CD14-positive monocyte (primary cell): ENCODE measurements at regions not wholly inside any gene's neighbourhood (a gene's known extent, or its start where the extent isn't known, plus 50 kb on each side); places are given as distances from the start of the nearest gene placed in this dataset.

ENCODE experiments used
- DNase-seq, 3 donors: peaks; one replicate each; pipeline ENCODE4 v3.0.0-alpha.2; 2011 to 2022
- H2AFZ ChIP-seq: 2 replicates; pipeline ENCODE4 v1.6.0; 2012; ENCODE audit warnings: mild to moderate bottlenecking, low read depth, low read length, inconsistent platforms; ENCODE audit not compliant: insufficient read depth, poor library complexity, severe bottlenecking
- H3K27ac ChIP-seq, 2 donors: 1 replicate in 1 of 2; 2 replicates in 1 of 2; pipeline ENCODE4 v1.5.1; 2012 to 2013; ENCODE audit warnings: low read length in 2 of 2, control low read depth in 1 of 2, inconsistent platforms in 1 of 2, low read depth in 1 of 2, mild to moderate bottlenecking in 1 of 2
- H3K27me3 ChIP-seq, 2 donors: one replicate each; pipeline versions ENCODE4 v1.6.0 to v1.6.1; 2011 to 2013; ENCODE audit warnings: low read length in 2 of 2; ENCODE audit not compliant: control insufficient read depth in 2 of 2, insufficient read depth in 2 of 2
- H3K36me3 ChIP-seq, 2 donors: replicated peaks in 1 of 2; 1 replicate in 1 of 2; 2 replicates in 1 of 2; pipeline versions ENCODE4 v1.5.1 to v1.6.1; 2012 to 2013; ENCODE audit warnings: low read length in 2 of 2, control low read depth in 1 of 2, inconsistent platforms in 1 of 2, mild to moderate bottlenecking in 1 of 2; ENCODE audit not compliant: insufficient read depth in 2 of 2, control insufficient read depth in 1 of 2
- H3K4me1 ChIP-seq, 2 donors: 1 replicate in 1 of 2; 2 replicates in 1 of 2; pipeline versions ENCODE4 v1.5.1 to v1.6.1; 2012 to 2013; ENCODE audit warnings: low read length in 2 of 2, control low read depth in 1 of 2, inconsistent platforms in 1 of 2, mild to moderate bottlenecking in 1 of 2, moderate library complexity in 1 of 2; ENCODE audit not compliant: insufficient read depth in 2 of 2, control insufficient read depth in 1 of 2
- H3K4me2 ChIP-seq: replicated peaks from 2 replicates; pipeline ENCODE3; 2012; ENCODE audit warnings: low read length, moderate library complexity, mild to moderate bottlenecking; ENCODE audit not compliant: poor library complexity, severe bottlenecking; ENCODE audit errors: extremely low read depth
- H3K4me3 ChIP-seq, 3 experiments: fragments of 200-600 bp in 1 of 3; sonication (generic) in 1 of 3; replicated peaks in 1 of 3; 1 replicate in 2 of 3; 2 replicates in 1 of 3; pipeline ENCODE4 v1.5.1; 2011 to 2013; ENCODE audit warnings: low read length in 3 of 3, mild to moderate bottlenecking in 3 of 3, control low read depth in 2 of 3, low read depth in 2 of 3, inconsistent platforms in 1 of 3, moderate library complexity in 1 of 3
- H3K79me2 ChIP-seq: 2 replicates; pipeline ENCODE4 v1.6.0; 2012; ENCODE audit warnings: mild to moderate bottlenecking, control low read depth, inconsistent platforms, low read length, moderate library complexity; ENCODE audit not compliant: insufficient read depth
- H3K9ac ChIP-seq: 2 replicates; pipeline ENCODE4 v1.6.0; 2017; ENCODE audit warnings: low read length, mild to moderate bottlenecking; ENCODE audit not compliant: insufficient read depth, poor library complexity, severe bottlenecking
- H3K9me3 ChIP-seq, 2 donors: replicated peaks in 1 of 2; 1 replicate in 1 of 2; 2 replicates in 1 of 2; pipeline versions ENCODE4 v1.5.1 to v1.6.1; 2012 to 2013; ENCODE audit warnings: low read length in 2 of 2, control low read depth in 1 of 2; ENCODE audit not compliant: control insufficient read depth in 1 of 2, insufficient read depth in 1 of 2
- H4K20me1 ChIP-seq: 2 replicates; pipeline ENCODE4 v1.6.0; 2012; ENCODE audit warnings: mild to moderate bottlenecking, low read length, control low read depth, moderate library complexity; ENCODE audit not compliant: insufficient read depth
- H3K27ac Mint-ChIP-seq, 7 donors: one replicate each; pipeline ENCODE4 v1.8.0; 2020; ENCODE audit warnings: mild to moderate bottlenecking in 7 of 7, mixed read lengths in 7 of 7, moderate library complexity in 6 of 7, inconsistent platforms in 2 of 7
- H3K27me3 Mint-ChIP-seq, 3 donors: one replicate each; pipeline ENCODE4 v1.8.0; 2021 to 2022; ENCODE audit warnings: low read depth in 3 of 3, mild to moderate bottlenecking in 3 of 3, mixed read lengths in 3 of 3, moderate library complexity in 3 of 3, inconsistent platforms in 1 of 3
- H3K36me3 Mint-ChIP-seq, 2 donors: one replicate each; pipeline ENCODE4 v1.8.0; 2020; ENCODE audit warnings: mixed read lengths in 2 of 2, inconsistent platforms in 1 of 2, mild to moderate bottlenecking in 1 of 2
- H3K4me1 Mint-ChIP-seq: one replicate; pipeline ENCODE4 v1.8.0; 2020; ENCODE audit warnings: mild to moderate bottlenecking, mixed read lengths
- H3K4me3 Mint-ChIP-seq, 2 donors: one replicate each; pipeline ENCODE4 v1.8.0; 2020; ENCODE audit warnings: mild to moderate bottlenecking in 2 of 2, mixed read lengths in 2 of 2, moderate library complexity in 1 of 2
- H3K9me3 Mint-ChIP-seq, 7 donors: one replicate each; pipeline ENCODE4 v1.8.0; 2020 to 2022; ENCODE audit warnings: mixed read lengths in 7 of 7, mild to moderate bottlenecking in 6 of 7, moderate library complexity in 6 of 7, inconsistent platforms in 2 of 7
- CTCF ChIP-seq: fragments of 200-600 bp; IDR thresholded peaks from one replicate; pipeline ENCODE4 v1.8.0; 2022; ENCODE audit warnings: antibody characterized with exemption, mild to moderate bottlenecking
- WGBS: methylation state at CpG from one replicate; pipeline ENCODE4 v1.1.5; 2013; ENCODE audit warnings: missing lambda C conversion rate; ENCODE audit not compliant: insufficient coverage; 5-methylcytosine and 5-hydroxymethylcytosine counted together
- intact Hi-C, 2 donors: fragments of 100-400 bp; cut with micrococcal nuclease; formaldehyde crosslinking; loops; one replicate each; pipeline versions ENCODE4 v1.15.0 to v1.15.1; 2023

GRCh38 chr2:183493040-183493439 lies 368.8 kb downstream of the NUP35 start:
- Mint-ChIP-seq H3K4me1 (no peaks in the 10 kb centered on the region), H3K9me3 (peaks cover 2 to 17% (median 5%) of the 10 kb centered on the region in 7 donors), H3K27ac (no peak overlapping the region), H3K4me3 (no peak overlapping the region), H3K36me3 (no peaks in the 10 kb centered on the region), H3K27me3 (peaks cover 0 to 1% (median 0%) of the 10 kb centered on the region in 3 donors)
- WGBS, result 70% methylated on average over 4 of the region's 5 CpGs
- intact Hi-C loops, result no loop called here
- no peaks in the 10 kb centered on the region for H4K20me1 ChIP-seq
- no peak overlapping the region for H3K27ac ChIP-seq
- no peaks in the 10 kb centered on the region for H3K79me2 ChIP-seq
- DNase-seq, result no peak
- no peak overlapping the region for H3K4me3 ChIP-seq
- no peaks in the 10 kb centered on the region for H3K36me3 ChIP-seq
- no peak overlapping the region for H3K9ac ChIP-seq
- H3K9me3 ChIP-seq, result peaks cover 5 to 6% of the 10 kb centered on the region in 2 donors
- no peaks in the 10 kb centered on the region for H3K4me1 ChIP-seq
- TF ChIP-seq CTCF, result no peak
- no peaks in the 10 kb centered on the region for H3K27me3 ChIP-seq
- no peak overlapping the region for H3K4me2 ChIP-seq
- H2AFZ ChIP-seq, result no peak overlapping the region

GRCh38 chr2:183495079-183495478 lies 370.8 kb downstream of the NUP35 start:
- Histone ChIP-seq H3K4me1 (no peaks in the 10 kb centered on the region), H2AFZ (no peak overlapping the region), H4K20me1 (no peaks in the 10 kb centered on the region), H3K79me2 (no peaks in the 10 kb centered on the region), H3K27me3 (no peaks in the 10 kb centered on the region), H3K4me2 (no peak overlapping the region), H3K27ac (no peak overlapping the region), H3K9me3 (peaks cover 5 to 6% of the 10 kb centered on the region in 2 donors), H3K4me3 (no peak overlapping the region), H3K36me3 (no peaks in the 10 kb centered on the region), H3K9ac (no peak overlapping the region)
- TF ChIP-seq CTCF, result no peak
- WGBS, result no CpG with 5 or more reads among the region's 2 CpGs
- Mint-ChIP-seq H3K36me3 (no peaks in the 10 kb centered on the region), H3K9me3 (peaks cover 2 to 17% (median 5%) of the 10 kb centered on the region in 7 donors), H3K27ac (no peak overlapping the region), H3K27me3 (no peaks in the 10 kb centered on the region), H3K4me3 (no peak overlapping the region), H3K4me1 (no peaks in the 10 kb centered on the region)
- intact Hi-C loops, result no loop called here
- no peak for DNase-seq
